PFSK-1 (cell line): ENCODE measurements at regions not wholly inside any gene's neighbourhood (a gene's known extent, or its start where the extent isn't known, plus 50 kb on each side); places are given as distances from the start of the nearest gene placed in this dataset.

Experiments used
- FOXP2 ChIP-seq: optimal IDR thresholded peaks from 2 replicates; pipeline ENCODE3; 2011; ENCODE audit warnings: borderline replicate concordance, control low read depth, inconsistent platforms; ENCODE audit not compliant: insufficient read depth; ENCODE audit errors: extremely low read length, extremely low read depth
- POLR2AphosphoS5 ChIP-seq: IDR thresholded peaks from 2 replicates; pipeline ENCODE4 v1.6.1; 2012; ENCODE audit warnings: low read depth, mild to moderate bottlenecking, control low read depth, low read length, moderate library complexity
- REST ChIP-seq, 2 experiments: IDR thresholded peaks; 2 replicates each; pipeline versions ENCODE4 v1.6.1 to v1.8.0; 2011 to 2012; ENCODE audit warnings: low read depth in 2 of 2, low read length in 2 of 2, control low read depth in 1 of 2, inconsistent platforms in 1 of 2, mild to moderate bottlenecking in 1 of 2, moderate library complexity in 1 of 2; ENCODE audit not compliant: insufficient read depth in 1 of 2
- SIN3A ChIP-seq: IDR thresholded peaks from 2 replicates; pipeline ENCODE4 v1.6.1; 2012; ENCODE audit warnings: mild to moderate bottlenecking, low read length, moderate library complexity, borderline replicate concordance; ENCODE audit not compliant: insufficient read depth
- TAF1 ChIP-seq: IDR thresholded peaks from 2 replicates; pipeline ENCODE4 v1.6.1; 2012; ENCODE audit warnings: low read length, control low read depth, borderline replicate concordance; ENCODE audit not compliant: insufficient read depth

DNA sequence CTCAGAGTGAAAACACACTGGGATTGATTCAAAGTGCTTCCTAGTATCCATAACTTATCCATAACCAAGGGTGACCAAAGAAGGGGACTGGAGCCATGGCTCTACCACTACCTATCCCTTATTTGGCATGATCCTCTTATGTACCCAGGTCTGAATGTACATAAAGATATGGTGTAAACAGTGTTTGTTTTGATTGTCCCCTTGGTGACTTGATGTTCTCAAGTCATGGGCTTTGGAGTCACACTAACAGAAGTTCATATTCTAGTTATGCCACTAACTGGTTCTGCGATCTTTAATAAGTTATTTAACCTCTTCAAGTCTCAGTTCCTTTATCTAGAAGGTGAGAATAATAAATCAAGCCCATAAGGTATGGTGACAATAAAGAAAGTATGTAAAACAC is 283.4 kb upstream of the PTGER4 start:
- TF ChIP-seq SIN3A (no peak), POLR2AphosphoS5 (no peak), REST (IDR thresholded peaks at IDR 0.05; ENCODE audit: insufficient read depth in 1 of 2, low read depth in 2 of 2, low read length in 2 of 2) (no peak), TAF1 (no peak), FOXP2 (no peak)

DNA sequence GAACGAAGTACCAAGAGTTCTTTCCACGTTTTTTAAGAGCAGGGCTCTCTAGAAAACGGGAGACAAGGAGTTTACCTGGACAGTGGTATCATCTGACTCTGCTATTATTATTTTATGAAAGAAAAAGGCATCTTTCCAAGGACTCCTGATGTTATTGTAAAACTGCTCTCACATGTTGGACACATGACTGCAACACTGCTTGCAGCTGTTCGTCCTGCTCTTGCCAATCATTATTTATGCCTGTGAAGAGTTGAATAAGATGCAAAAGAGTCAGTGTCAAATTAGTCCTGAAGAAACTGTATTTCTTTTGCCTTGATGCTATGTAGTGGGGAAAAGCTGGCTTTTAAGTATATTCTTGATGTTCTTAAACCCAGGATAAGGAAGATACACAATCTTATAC is 284.5 kb upstream of the PTGER4 start:
- TF ChIP-seq SIN3A: no peak
- TF ChIP-seq POLR2AphosphoS5: no peak

DNA sequence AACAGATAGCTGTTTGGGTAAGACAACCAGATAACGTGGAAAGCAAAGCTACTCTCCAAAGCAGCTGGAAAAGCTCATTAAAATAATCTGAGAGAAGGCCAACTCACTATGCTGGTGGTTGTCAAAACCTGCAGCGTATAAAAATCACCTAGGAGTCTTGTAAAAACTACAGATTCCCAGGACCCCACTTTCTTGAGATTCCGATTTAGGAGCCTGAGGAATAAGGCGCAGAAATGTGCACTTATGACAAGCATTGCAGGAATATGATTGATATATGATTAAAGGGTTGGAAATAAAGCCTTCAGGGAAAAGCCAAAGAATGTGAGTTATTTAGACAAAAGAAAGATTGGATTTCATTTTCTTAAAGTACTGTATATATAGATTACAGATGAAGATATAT is 285.0 kb upstream of the PTGER4 start:
- no peak for TF ChIP-seq TAF1
- TF ChIP-seq REST (IDR thresholded peaks at IDR 0.05; ENCODE audit: insufficient read depth in 1 of 2, low read depth in 2 of 2, low read length in 2 of 2): no peak
- TF ChIP-seq SIN3A: no peak
- TF ChIP-seq POLR2AphosphoS5: no peak
- TF ChIP-seq FOXP2: no peak

GRCh38 chr5:40391642-40392041 is 288.1 kb upstream of the PTGER4 start:
- TF ChIP-seq FOXP2 (no peak), REST (IDR thresholded peaks at IDR 0.05; ENCODE audit: insufficient read depth in 1 of 2, low read depth in 2 of 2, low read length in 2 of 2) (no peak), SIN3A (no peak), POLR2AphosphoS5 (no peak), TAF1 (no peak)

DNA sequence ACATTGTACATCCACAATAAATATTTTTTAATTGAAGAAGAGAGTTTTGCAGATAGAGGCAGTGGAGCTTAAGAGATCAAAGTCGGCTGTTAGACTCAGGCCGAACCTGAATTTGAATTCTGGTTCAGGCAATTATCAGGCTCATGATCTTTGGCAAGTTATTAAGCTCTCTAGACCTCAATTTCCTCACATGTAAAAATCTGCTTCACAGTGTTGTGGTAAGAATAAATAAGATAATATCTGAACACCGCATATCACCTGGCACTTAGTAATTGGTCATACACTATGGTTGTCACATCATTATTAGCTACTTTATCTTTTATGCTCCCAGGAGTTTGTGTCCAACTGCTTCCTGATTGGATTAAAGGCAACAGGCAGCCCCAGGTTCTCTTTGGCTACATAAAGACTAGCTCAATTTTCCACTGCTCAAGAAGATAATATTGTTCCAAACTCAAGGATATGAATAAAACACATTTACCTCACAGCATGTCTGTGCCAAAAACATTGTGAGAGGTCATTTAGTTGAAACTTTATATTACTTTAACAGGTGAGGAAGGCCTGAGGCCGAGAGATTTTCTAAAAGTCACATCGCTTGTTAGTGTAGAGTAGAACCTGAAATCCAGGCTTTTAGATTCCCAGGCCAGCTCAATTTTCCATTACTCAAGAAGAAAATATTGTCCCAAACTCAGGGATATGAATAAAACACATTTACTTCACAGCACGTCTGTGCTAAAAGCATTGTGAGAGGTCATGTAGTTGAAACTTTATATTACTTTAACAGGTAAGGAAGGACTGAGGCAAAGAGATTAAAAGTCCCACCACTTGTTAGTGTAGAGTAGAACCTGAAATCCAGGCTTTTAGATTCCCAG is 289.2 kb upstream of the PTGER4 start:
- TF ChIP-seq POLR2AphosphoS5 (no peak), FOXP2 (no peak), TAF1 (no peak), SIN3A (no peak), REST (IDR thresholded peaks at IDR 0.05; ENCODE audit: insufficient read depth in 1 of 2, low read depth in 2 of 2, low read length in 2 of 2) (no peak)
